OCI-LY7 (cell line): ENCODE measurements at regions not wholly inside any gene's neighbourhood (a gene's known extent, or its start where the extent isn't known, plus 50 kb on each side); places are given as distances from the start of the nearest gene placed in this dataset.

ENCODE experiments used
- CTCF ChIP-seq: fragments of 200-600 bp; sonication (generic); conservative IDR thresholded peaks from 2 replicates; pipeline ENCODE4 v1.5.1; 2014; ENCODE audit warnings: mild to moderate bottlenecking, antibody characterized with exemption, low read length, moderate library complexity, mixed read lengths
- EZH2phosphoT487 ChIP-seq: fragments of 200-600 bp; sonication (generic); IDR thresholded peaks from 2 replicates; pipeline ENCODE4 v1.6.1; 2018; ENCODE audit warnings: low read depth, borderline replicate concordance, mild to moderate bottlenecking, mixed run types, antibody characterized with exemption, low read length, moderate library complexity, mixed read lengths

GRCh38 chr2:129274038-129274415 lies 705.4 kb upstream of the RAB6C start:
- TF ChIP-seq CTCF (no peak), EZH2phosphoT487 (no peak)
